ENCODE measurements at regions not wholly inside any gene's neighbourhood (a gene's known extent, or its start where the extent isn't known, plus 50 kb on each side); places are given as distances from the start of the nearest gene placed in this dataset.

DNA sequence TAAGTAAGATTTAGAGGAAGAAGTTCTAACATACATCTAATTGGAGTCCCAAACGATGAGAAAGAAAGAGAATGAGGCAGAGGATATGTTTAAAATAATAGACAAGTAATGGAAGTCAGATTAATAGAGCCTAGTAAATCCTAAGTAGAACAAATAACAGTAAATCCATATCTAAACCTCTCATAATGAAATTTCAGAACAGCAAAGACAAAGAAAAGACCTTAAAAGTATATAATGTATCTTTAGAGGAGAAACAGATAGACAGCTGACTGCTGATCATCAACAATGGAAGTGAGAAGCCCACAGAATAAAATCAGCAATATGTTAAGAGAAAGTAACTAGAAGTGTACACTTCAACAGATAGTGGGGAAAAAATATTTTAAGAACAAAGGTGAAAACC is 536.2 kb upstream of the ZFHX3 start:
- H3K4me1 ChIP-seq (ENCODE audit: control insufficient read depth, insufficient read depth, low read length): no peaks in the 10 kb centered on the region
- ChIA-PET POLR2A (no interaction called here), CTCF (no interaction called here)
- intact Hi-C loops (cut with micrococcal nuclease; ENCODE audit: unreplicated experiment) (no loop called here), in situ Hi-C loops (cut with HindIII; ENCODE audit: low pct_unique_long_range_greater_than_20kb, low sequenced_read_pairs) (no loop called here)
- no peak for TF ChIP-seq POLR2AphosphoS5 (IDR thresholded peaks at IDR 0.05; ENCODE audit: low read depth, low read length)
- no peak for TF ChIP-seq SIN3A (IDR thresholded peaks at IDR 0.05; ENCODE audit: borderline replicate concordance, insufficient read depth, low read depth, low read length)
- TF ChIP-seq TCF7L2 (IDR thresholded peaks at IDR 0.05; ENCODE audit: low read depth, low read length): no peak
- TF ChIP-seq, protein P1, sequence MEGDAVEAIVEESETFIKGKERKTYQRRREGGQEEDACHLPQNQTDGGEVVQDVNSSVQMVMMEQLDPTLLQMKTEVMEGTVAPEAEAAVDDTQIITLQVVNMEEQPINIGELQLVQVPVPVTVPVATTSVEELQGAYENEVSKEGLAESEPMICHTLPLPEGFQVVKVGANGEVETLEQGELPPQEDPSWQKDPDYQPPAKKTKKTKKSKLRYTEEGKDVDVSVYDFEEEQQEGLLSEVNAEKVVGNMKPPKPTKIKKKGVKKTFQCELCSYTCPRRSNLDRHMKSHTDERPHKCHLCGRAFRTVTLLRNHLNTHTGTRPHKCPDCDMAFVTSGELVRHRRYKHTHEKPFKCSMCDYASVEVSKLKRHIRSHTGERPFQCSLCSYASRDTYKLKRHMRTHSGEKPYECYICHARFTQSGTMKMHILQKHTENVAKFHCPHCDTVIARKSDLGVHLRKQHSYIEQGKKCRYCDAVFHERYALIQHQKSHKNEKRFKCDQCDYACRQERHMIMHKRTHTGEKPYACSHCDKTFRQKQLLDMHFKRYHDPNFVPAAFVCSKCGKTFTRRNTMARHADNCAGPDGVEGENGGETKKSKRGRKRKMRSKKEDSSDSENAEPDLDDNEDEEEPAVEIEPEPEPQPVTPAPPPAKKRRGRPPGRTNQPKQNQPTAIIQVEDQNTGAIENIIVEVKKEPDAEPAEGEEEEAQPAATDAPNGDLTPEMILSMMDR (IDR thresholded peaks at IDR 0.05): no peak
- TF ChIP-seq, protein P2, sequence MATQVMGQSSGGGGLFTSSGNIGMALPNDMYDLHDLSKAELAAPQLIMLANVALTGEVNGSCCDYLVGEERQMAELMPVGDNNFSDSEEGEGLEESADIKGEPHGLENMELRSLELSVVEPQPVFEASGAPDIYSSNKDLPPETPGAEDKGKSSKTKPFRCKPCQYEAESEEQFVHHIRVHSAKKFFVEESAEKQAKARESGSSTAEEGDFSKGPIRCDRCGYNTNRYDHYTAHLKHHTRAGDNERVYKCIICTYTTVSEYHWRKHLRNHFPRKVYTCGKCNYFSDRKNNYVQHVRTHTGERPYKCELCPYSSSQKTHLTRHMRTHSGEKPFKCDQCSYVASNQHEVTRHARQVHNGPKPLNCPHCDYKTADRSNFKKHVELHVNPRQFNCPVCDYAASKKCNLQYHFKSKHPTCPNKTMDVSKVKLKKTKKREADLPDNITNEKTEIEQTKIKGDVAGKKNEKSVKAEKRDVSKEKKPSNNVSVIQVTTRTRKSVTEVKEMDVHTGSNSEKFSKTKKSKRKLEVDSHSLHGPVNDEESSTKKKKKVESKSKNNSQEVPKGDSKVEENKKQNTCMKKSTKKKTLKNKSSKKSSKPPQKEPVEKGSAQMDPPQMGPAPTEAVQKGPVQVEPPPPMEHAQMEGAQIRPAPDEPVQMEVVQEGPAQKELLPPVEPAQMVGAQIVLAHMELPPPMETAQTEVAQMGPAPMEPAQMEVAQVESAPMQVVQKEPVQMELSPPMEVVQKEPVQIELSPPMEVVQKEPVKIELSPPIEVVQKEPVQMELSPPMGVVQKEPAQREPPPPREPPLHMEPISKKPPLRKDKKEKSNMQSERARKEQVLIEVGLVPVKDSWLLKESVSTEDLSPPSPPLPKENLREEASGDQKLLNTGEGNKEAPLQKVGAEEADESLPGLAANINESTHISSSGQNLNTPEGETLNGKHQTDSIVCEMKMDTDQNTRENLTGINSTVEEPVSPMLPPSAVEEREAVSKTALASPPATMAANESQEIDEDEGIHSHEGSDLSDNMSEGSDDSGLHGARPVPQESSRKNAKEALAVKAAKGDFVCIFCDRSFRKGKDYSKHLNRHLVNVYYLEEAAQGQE (IDR thresholded peaks at IDR 0.05; ENCODE audit: insufficient read depth in 1 of 2, low read depth in 2 of 2, low read length in 1 of 2): no peak
- no peak for DNase-seq (ENCODE audit: low read depth, low spot score)
- no TSS peak for BruUV-seq (replicated peaks)
- no peaks in the 10 kb centered on the region for H3K27me3 ChIP-seq (ENCODE audit: control insufficient read depth, insufficient read depth, low read length)
- no peak overlapping the region for H3K4me3 ChIP-seq (ENCODE audit: low read depth in 2 of 2, low read length in 2 of 2)
- H3K36me3 ChIP-seq (ENCODE audit: control insufficient read depth, insufficient read depth, low read length): no peaks in the 10 kb centered on the region
- ATAC-seq: no peak
- no peaks in the 10 kb centered on the region for H3K9me3 ChIP-seq (ENCODE audit: control insufficient read depth, insufficient read depth, low read depth, low read length)
- no peak overlapping the region for H3K27ac ChIP-seq (ENCODE audit: low read length)

DNA sequence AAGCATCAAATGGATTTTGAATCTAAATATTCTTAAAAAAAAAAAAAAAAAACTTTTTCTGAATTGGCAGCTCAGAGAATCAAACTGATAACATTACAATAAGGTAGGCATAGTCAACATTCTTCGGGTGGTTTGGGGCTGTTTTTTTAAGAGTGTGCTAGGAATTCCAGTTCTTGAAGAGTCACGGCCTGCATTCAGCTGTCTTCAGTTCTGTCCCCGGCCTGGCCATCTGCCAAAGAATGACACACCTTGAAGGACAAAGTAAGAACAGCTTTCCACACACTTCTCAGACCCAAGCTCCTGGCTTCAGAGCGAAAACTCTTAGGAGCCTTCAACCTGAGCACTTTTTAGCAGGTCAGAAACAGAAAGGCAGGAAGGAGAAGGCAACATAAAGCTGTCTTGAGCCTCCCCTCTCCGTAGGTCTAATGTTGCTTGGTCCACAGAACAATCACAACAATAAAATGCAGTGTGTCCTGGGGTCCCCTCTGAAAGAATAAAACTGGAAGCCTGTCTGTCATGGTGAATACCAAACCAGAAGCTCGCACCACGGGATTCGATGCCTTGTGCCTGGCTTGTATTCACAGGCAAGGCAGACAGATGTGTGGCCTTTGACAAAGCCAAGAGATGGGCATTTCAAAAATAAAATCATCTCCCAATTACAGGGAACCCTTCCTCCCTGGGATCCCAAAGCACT is 524.4 kb upstream of the ZFHX3 start:
- ChIA-PET POLR2A (interaction anchor here (0.7 kb wide), 2 partner anchors 44 to 87 kb away, joined by 8 to 12 read pairs; no protein-coding TSS in a partner anchor), CTCF (interaction anchor here (0.7 kb wide), 1 partner anchor 52 kb away, joined by 6 read pairs; no protein-coding TSS in a partner anchor)
- DNase-seq (ENCODE audit: low read depth, low spot score) (no peak), ATAC-seq (no peak)
- Histone ChIP-seq H3K4me1 (ENCODE audit: control insufficient read depth, insufficient read depth, low read length) (no peaks in the 10 kb centered on the region), H3K27ac (ENCODE audit: low read length) (no peak overlapping the region), H3K36me3 (ENCODE audit: control insufficient read depth, insufficient read depth, low read length) (no peaks in the 10 kb centered on the region), H3K4me3 (ENCODE audit: low read depth in 2 of 2, low read length in 2 of 2) (no peak overlapping the region), H3K27me3 (ENCODE audit: control insufficient read depth, insufficient read depth, low read length) (0 out of 2 replicates have a peak, but pooled peaks cover 2% of the 10 kb centered on the region), H3K9me3 (ENCODE audit: control insufficient read depth, insufficient read depth, low read depth, low read length) (no peaks in the 10 kb centered on the region)
- BruUV-seq (replicated peaks): no TSS peak
- TF ChIP-seq, protein P2 (IDR thresholded peaks at IDR 0.05; ENCODE audit: insufficient read depth in 1 of 2, low read depth in 2 of 2, low read length in 1 of 2): no peak
- in situ Hi-C loops (cut with HindIII; ENCODE audit: low pct_unique_long_range_greater_than_20kb, low sequenced_read_pairs) (no loop called here), intact Hi-C loops (cut with micrococcal nuclease; ENCODE audit: unreplicated experiment) (no loop called here)

Measured in Panc1 (cell line).